ENCODE measurements at regions not wholly inside any gene's neighbourhood (a gene's known extent, or its start where the extent isn't known, plus 50 kb on each side); places are given as distances from the start of the nearest gene placed in this dataset.

DNA sequence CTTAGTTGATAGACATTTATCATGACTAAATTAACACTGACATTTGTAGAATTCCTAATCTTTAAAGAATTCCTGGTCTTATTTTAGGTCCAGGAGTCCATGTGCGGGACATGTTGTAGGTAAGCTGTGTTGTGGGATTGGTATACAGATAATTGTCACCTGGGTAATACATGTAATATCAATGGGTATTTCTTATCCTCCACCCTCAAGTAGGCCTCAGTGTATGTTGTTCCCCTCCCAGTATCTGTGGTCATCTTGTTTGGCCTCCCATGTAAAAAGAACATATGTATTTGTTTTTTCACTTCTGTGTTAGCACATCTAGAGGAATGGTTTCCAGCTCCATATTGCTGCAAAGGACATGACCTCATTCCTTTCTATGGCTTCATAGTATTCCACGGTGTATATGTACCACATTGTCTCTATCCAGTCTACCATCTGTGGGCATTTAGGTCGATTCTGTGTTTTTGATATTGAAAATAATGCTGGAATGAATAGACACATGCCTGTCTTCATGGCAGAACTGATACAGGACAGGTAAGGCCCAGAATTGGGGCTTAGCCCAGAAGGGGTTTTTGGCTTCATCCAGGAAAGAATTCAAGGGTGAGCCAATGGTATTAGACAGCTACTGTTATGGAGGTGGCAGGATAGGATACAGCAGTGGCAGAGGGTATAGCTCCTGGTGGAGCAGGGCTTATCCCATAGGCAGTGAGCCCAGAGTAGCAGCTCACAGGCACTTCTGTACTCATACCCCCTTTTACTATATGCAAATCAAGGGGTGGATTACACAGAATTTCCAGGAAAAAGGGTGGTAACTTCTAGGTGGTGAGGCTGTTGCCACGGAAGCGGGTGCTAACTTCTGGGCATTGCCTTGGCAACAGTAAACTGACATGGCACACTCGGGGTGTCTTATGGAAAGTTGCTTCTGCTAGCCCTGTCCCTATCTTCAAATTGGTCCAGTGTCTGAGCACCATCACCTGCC lies 66.1 kb upstream of the WDR1 start:
- POLR2A ChIA-PET (ENCODE audit: low non-redundant PET), result no interaction called here
- no peak for TF ChIP-seq CTCF (conservative IDR thresholded peaks at IDR 0.05; ENCODE audit: low read depth)
- DNase-seq (ENCODE audit: low spot score), result no peak
- CTCF ChIA-PET, result interaction anchor here (0.6 kb wide), 1 partner anchor 592 kb away, joined by 3 read pairs; no protein-coding TSS in a partner anchor
- H3K27ac ChIP-seq, result no peak overlapping the region

GRCh38 chr4:10181745-10182445 lies 65.3 kb upstream of the WDR1 start:
- ChIA-PET CTCF (interaction anchor here (0.6 kb wide), 1 partner anchor 1540 kb away, joined by 4 read pairs; no protein-coding TSS in a partner anchor), POLR2A (ENCODE audit: low non-redundant PET) (no interaction called here)
- DNase-seq (ENCODE audit: low spot score), result no peak
- H3K27ac ChIP-seq, result no peak overlapping the region
- TF ChIP-seq CTCF (conservative IDR thresholded peaks at IDR 0.05; ENCODE audit: low read depth), result no peak

GRCh38 chr4:10180927-10181744 lies 64.5 kb upstream of the WDR1 start:
- no peak for TF ChIP-seq CTCF (conservative IDR thresholded peaks at IDR 0.05; ENCODE audit: low read depth)
- H3K27ac ChIP-seq, result no peak overlapping the region
- no peak for DNase-seq (ENCODE audit: low spot score)
- ChIA-PET CTCF (interaction anchor here (0.6 to 0.7 kb wide), 3 partner anchors 224 to 1541 kb away, joined by 3 to 4 read pairs (median 3); no protein-coding TSS in a partner anchor), POLR2A (ENCODE audit: low non-redundant PET) (no interaction called here)

DNA sequence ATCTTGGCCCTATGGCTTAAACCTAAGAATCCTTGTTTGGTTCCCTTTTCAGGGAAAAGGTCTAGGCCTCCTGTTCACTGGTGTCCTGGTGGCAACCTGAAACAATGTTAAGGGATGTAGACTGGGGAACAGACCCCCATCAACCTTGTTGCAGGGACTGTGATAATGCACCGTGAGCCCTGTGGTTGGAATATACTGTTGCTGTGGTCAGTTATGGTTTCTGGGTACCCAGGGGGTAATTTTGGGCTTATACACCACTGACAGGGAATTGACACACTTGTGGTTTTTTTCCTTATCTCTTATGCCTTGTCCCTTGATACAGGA lies 64.0 kb upstream of the WDR1 start:
- H3K27ac ChIP-seq, result no peak overlapping the region
- no peak for DNase-seq (ENCODE audit: low spot score)
- CTCF ChIA-PET, result interaction anchor here (0.6 to 0.7 kb wide), 2 partner anchors 224 to 229 kb away, joined by 3 read pairs; no protein-coding TSS in a partner anchor
- POLR2A ChIA-PET (ENCODE audit: low non-redundant PET), result no interaction called here
- no peak for TF ChIP-seq CTCF (conservative IDR thresholded peaks at IDR 0.05; ENCODE audit: low read depth)

- ChIA-PET CTCF (no interaction called here), POLR2A (ENCODE audit: low non-redundant PET) (no interaction called here)
- no peak overlapping the region for H3K27ac ChIP-seq
- no peak for DNase-seq (ENCODE audit: low spot score)
- no peak for TF ChIP-seq CTCF (conservative IDR thresholded peaks at IDR 0.05; ENCODE audit: low read depth)
Measured at GRCh38 chr4:10179957-10180602, 63.5 kb upstream of the WDR1 start.
